CD4-positive, alpha-beta T cell (primary cell): ENCODE measurements at regions not wholly inside any gene's neighbourhood (a gene's known extent, or its start where the extent isn't known, plus 50 kb on each side); places are given as distances from the start of the nearest gene placed in this dataset.

Experiments
- ATAC-seq: fragments of 200-7000 bp; cut with Tn5 transposase; one replicate; pipeline ENCODE4 v1.10.0; 2022; ENCODE audit warnings: mild to moderate bottlenecking; ENCODE audit not compliant: poor library complexity
- CTCF ChIA-PET: fragments of 350-600 bp; sonication (Branson Sonifier 250); formaldehyde crosslinking; loops from one replicate; lab custom pipeline; 2021; ENCODE audit warnings: antibody characterized with exemption, inconsistent platforms; lab: Charles Lee
- POLR2A ChIA-PET: fragments of 350-600 bp; sonication (Branson Sonifier 250); formaldehyde crosslinking; loops from one replicate; lab custom pipeline; 2021; ENCODE audit warnings: antibody characterized with exemption, inconsistent platforms; lab: Charles Lee
- DNase-seq, 14 experiments: peaks; one replicate each; pipeline ENCODE4 v3.0.0-alpha.2; 2013 to 2020; ENCODE audit warnings: mixed read lengths in 2 of 14
- H3K27ac ChIP-seq, 2 donors: one replicate each; pipeline versions ENCODE4 v1.5.1 to v1.7.0; 2013; ENCODE audit warnings: low read length in 2 of 2, low read depth in 1 of 2, mild to moderate bottlenecking in 1 of 2
- H3K27me3 ChIP-seq, 2 experiments: 1 replicate in 1 of 2; 2 replicates in 1 of 2; pipeline versions ENCODE4 v1.6.1 to v1.7.0; 2013; ENCODE audit warnings: low read length in 2 of 2, control low read depth in 1 of 2, mild to moderate bottlenecking in 1 of 2, moderate library complexity in 1 of 2; ENCODE audit not compliant: insufficient read depth in 2 of 2, control insufficient read depth in 1 of 2
- H3K36me3 ChIP-seq: one replicate; pipeline ENCODE4 v1.6.1; 2013; ENCODE audit warnings: low read length, control low read depth; ENCODE audit not compliant: insufficient read depth
- H3K4me1 ChIP-seq: one replicate; pipeline ENCODE4 v1.6.1; 2013; ENCODE audit warnings: low read length, control low read depth; ENCODE audit not compliant: insufficient read depth
- H3K4me3 ChIP-seq: one replicate; pipeline ENCODE4 v1.5.1; 2013; ENCODE audit warnings: mild to moderate bottlenecking, low read length, moderate library complexity
- H3K9me3 ChIP-seq, 2 experiments: 1 replicate in 1 of 2; 2 replicates in 1 of 2; pipeline versions ENCODE4 v1.6.1 to v1.7.0; 2013; ENCODE audit warnings: low read length in 2 of 2, mild to moderate bottlenecking in 2 of 2, control low read depth in 1 of 2, moderate library complexity in 1 of 2; ENCODE audit not compliant: control insufficient read depth in 1 of 2, insufficient read depth in 1 of 2
- H3K27ac Mint-ChIP-seq: one replicate; pipeline ENCODE4 v1.8.0; 2020; ENCODE audit warnings: mixed read lengths
- H3K27me3 Mint-ChIP-seq: one replicate; pipeline ENCODE4 v1.8.0; 2021; ENCODE audit warnings: mixed read lengths
- H3K36me3 Mint-ChIP-seq: one replicate; pipeline ENCODE4 v1.8.0; 2021; ENCODE audit warnings: low read depth, mixed read lengths
- H3K4me1 Mint-ChIP-seq: one replicate; pipeline ENCODE4 v1.8.0; 2021; ENCODE audit warnings: low read depth, mixed read lengths
- H3K4me3 Mint-ChIP-seq: one replicate; pipeline ENCODE4 v1.8.0; 2020; ENCODE audit warnings: mild to moderate bottlenecking, mixed read lengths
- H3K9me3 Mint-ChIP-seq: one replicate; pipeline ENCODE4 v1.8.0; 2020; ENCODE audit warnings: mixed read lengths
- CTCF ChIP-seq: fragments of 200-600 bp; IDR thresholded peaks from one replicate; pipeline ENCODE4 v1.8.0; 2022; ENCODE audit warnings: antibody characterized with exemption, mild to moderate bottlenecking
- intact Hi-C, 2 experiments: fragments of 100-400 bp; cut with DNase I in 1 of 2; cut with micrococcal nuclease in 1 of 2; formaldehyde crosslinking; loops; one replicate each; pipeline versions ENCODE4 v1.15.1 to v1.9.0; 2023 to 2025; cut with DNase I, micrococcal nuclease

GRCh38 chr9:118650417-118650816 lies 718.8 kb downstream of the BRINP1 start:
- intact Hi-C loops = no loop called here
- no peak for TF ChIP-seq CTCF

GRCh38 chr9:118651511-118651910 lies 717.7 kb downstream of the BRINP1 start:
- H3K4me3 Mint-ChIP-seq = no peak overlapping the region
- peaks cover 12% of the 10 kb centered on the region for H3K9me3 Mint-ChIP-seq
- POLR2A ChIA-PET = no interaction called here

More at GRCh38 chr9:118650417-118650816, 718.8 kb downstream of the BRINP1 start:
- H3K27ac ChIP-seq = no peak overlapping the region
- H3K27me3 ChIP-seq = no peaks in the 10 kb centered on the region
- H3K4me1 Mint-ChIP-seq = no peaks in the 10 kb centered on the region
- DNase-seq = no peak
- H3K4me1 ChIP-seq = no peaks in the 10 kb centered on the region
- no peak overlapping the region for H3K4me3 Mint-ChIP-seq
- H3K27ac Mint-ChIP-seq = no peak overlapping the region
- H3K36me3 Mint-ChIP-seq = no peaks in the 10 kb centered on the region
- no peaks in the 10 kb centered on the region for H3K27me3 Mint-ChIP-seq
- H3K4me3 ChIP-seq = no peak overlapping the region
- ChIA-PET CTCF (no interaction called here), POLR2A (no interaction called here)
- H3K36me3 ChIP-seq = no peaks in the 10 kb centered on the region
- H3K9me3 Mint-ChIP-seq = peaks cover 15% of the 10 kb centered on the region
- H3K9me3 ChIP-seq = peaks cover 3 to 15% of the 10 kb centered on the region in 2 experiments
- no peak for ATAC-seq

GRCh38 chr9:118652258-118652657 lies 717.0 kb downstream of the BRINP1 start:
- ChIA-PET CTCF (no interaction called here), POLR2A (no interaction called here)
- DNase-seq (no peak), ATAC-seq (no peak)
- H3K9me3 ChIP-seq = peaks cover 0 to under 1% of the 10 kb centered on the region in 2 experiments
- TF ChIP-seq CTCF = no peak
- no peaks in the 10 kb centered on the region for H3K4me1 ChIP-seq
- H3K36me3 ChIP-seq = no peaks in the 10 kb centered on the region
- H3K9me3 Mint-ChIP-seq = peaks cover 12% of the 10 kb centered on the region
- H3K4me1 Mint-ChIP-seq = no peaks in the 10 kb centered on the region
- H3K27me3 ChIP-seq = no peaks in the 10 kb centered on the region
- no peaks in the 10 kb centered on the region for H3K27me3 Mint-ChIP-seq
- no peak overlapping the region for H3K27ac Mint-ChIP-seq
- no peak overlapping the region for H3K4me3 ChIP-seq
- no peaks in the 10 kb centered on the region for H3K36me3 Mint-ChIP-seq
- intact Hi-C loops = no loop called here
- H3K4me3 Mint-ChIP-seq = no peak overlapping the region
- H3K27ac ChIP-seq = no peak overlapping the region

More at GRCh38 chr9:118651511-118651910, 717.7 kb downstream of the BRINP1 start:
- Mint-ChIP-seq H3K36me3 (no peaks in the 10 kb centered on the region), H3K4me1 (no peaks in the 10 kb centered on the region), H3K27ac (no peak overlapping the region), H3K27me3 (no peaks in the 10 kb centered on the region)
- CTCF ChIA-PET = no interaction called here
- Histone ChIP-seq H3K36me3 (no peaks in the 10 kb centered on the region), H3K27ac (no peak overlapping the region), H3K4me1 (no peaks in the 10 kb centered on the region), H3K9me3 (peaks cover 3 to 6% of the 10 kb centered on the region in 2 experiments), H3K27me3 (no peaks in the 10 kb centered on the region), H3K4me3 (no peak overlapping the region)
- ATAC-seq (no peak), DNase-seq (no peak)
- intact Hi-C loops = no loop called here
- TF ChIP-seq CTCF = no peak
